ENCODE measurements at regions not wholly inside any gene's neighbourhood (a gene's known extent, or its start where the extent isn't known, plus 50 kb on each side); places are given as distances from the start of the nearest gene placed in this dataset.

DNA sequence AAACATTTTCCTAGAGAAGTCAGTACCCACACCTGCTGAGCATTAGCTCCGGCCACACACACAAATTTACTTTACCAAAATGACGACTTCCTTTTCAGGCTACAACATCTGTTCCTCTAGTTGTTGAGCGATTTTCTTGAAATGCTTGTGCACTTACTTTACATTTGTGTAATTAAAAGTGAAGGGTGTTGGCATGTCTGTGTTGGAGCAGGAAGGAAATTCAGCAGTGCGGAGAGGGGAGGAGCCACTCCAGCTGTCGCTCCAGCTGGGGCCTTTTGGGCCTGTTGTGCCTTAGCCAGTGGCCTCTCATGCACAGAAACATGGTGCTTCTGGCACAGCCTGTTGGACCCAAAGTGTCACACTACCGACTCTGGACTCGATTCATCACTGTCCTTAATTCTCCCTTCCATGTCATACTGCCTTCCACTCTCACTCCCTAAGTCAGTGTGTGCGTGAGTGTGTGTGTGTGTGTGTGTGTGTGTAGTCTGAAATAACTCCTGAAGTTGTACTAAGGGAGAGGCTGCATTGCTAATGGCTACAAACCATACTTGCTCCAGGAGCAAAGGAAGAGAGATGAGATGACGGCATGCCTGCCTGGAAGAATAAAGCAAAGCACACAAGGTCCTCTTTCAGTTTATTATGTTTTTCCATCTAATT, 191.8 kb upstream of the ARG1 start:
- in situ Hi-C loops (cut with HindIII; ENCODE audit: low sequenced_read_pairs), result no loop called here
- TF ChIP-seq CTCF (IDR thresholded peaks at IDR 0.05; ENCODE audit: low read depth, low read length), result no peak
- no peak overlapping the region for H3K4me3 ChIP-seq (ENCODE audit: low read depth, low read length)
- no peak for DNase-seq (ENCODE audit: low read depth, low spot score)

- in situ Hi-C loops (cut with HindIII; ENCODE audit: low sequenced_read_pairs), result no loop called here
- DNase-seq (ENCODE audit: low read depth, low spot score), result no peak
- TF ChIP-seq CTCF (IDR thresholded peaks at IDR 0.05; ENCODE audit: low read depth, low read length), result no peak
- H3K4me3 ChIP-seq (ENCODE audit: low read depth, low read length), result no peak overlapping the region
These were observed 191.3 kb upstream of the ARG1 start for GRCh38 chr6:131381709-131382093.

DNA sequence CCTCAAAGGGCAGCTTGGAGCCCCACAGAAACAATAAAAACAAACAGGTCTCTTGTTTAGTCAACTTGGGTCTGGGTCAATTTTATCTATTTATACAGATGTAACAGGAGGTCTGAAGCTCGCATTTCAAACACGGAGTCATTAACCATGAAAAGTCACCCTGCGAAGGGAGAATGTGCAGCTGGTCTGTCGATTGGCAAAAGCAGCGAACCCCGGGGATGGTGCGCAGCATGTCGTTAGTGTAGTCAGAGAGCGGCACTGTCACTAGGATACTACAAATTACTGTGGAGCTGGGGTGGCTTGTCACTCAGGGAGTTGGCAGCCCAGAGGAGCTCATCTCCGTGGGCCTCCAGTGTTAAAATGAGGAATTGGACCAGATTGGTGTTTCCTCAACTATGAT, 190.4 kb upstream of the ARG1 start:
- H3K4me3 ChIP-seq (ENCODE audit: low read depth, low read length), result no peak overlapping the region
- no peak for TF ChIP-seq CTCF (IDR thresholded peaks at IDR 0.05; ENCODE audit: low read depth, low read length)
- no peak for DNase-seq (ENCODE audit: low read depth, low spot score)
- in situ Hi-C loops (cut with HindIII; ENCODE audit: low sequenced_read_pairs), result no loop called here

- no peak for TF ChIP-seq CTCF (IDR thresholded peaks at IDR 0.05; ENCODE audit: low read depth, low read length)
- in situ Hi-C loops (cut with HindIII; ENCODE audit: low sequenced_read_pairs), result no loop called here
- no peak overlapping the region for H3K4me3 ChIP-seq (ENCODE audit: low read depth, low read length)
- DNase-seq (ENCODE audit: low read depth, low spot score), result no peak
These were observed 189.3 kb upstream of the ARG1 start for GRCh38 chr6:131383421-131384411.

- DNase-seq (ENCODE audit: low read depth, low spot score), result no peak
- in situ Hi-C loops (cut with HindIII; ENCODE audit: low sequenced_read_pairs), result no loop called here
- H3K4me3 ChIP-seq (ENCODE audit: low read depth, low read length), result no peak overlapping the region
- TF ChIP-seq CTCF (IDR thresholded peaks at IDR 0.05; ENCODE audit: low read depth, low read length), result no peak
These were observed 185.2 kb upstream of the ARG1 start for GRCh38 chr6:131387562-131388447.

DNA sequence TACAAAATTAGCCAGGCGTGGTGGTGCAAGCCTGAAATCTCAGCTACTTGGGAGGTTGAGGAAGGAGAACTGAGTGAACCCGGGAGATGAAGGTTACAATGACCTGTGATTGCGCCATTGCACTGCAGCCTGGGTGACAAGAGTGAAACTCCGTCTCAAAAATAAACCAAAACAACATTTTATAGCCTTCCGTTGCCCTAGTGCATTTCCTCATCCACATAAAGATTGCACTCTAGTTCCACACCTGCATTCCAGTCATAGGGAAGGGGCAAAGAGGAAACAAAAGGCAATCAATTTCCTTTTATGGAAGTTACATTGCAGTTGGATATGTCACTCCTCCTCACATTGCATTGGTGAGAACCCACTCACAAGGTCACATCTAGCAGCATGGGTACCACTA, 182.7 kb upstream of the ARG1 start:
- DNase-seq (ENCODE audit: low read depth, low spot score), result no peak
- in situ Hi-C loops (cut with HindIII; ENCODE audit: low sequenced_read_pairs), result no loop called here
- no peak for TF ChIP-seq CTCF (IDR thresholded peaks at IDR 0.05; ENCODE audit: low read depth, low read length)

More for the DNA sequence above, 182.7 kb upstream of the ARG1 start:
- H3K4me3 ChIP-seq (ENCODE audit: low read depth, low read length), result no peak overlapping the region
